GM12864 (cell line): ENCODE measurements at regions not wholly inside any gene's neighbourhood (a gene's known extent, or its start where the extent isn't known, plus 50 kb on each side); places are given as distances from the start of the nearest gene placed in this dataset.

Source experiments
- DNase-seq: peaks from one replicate; pipeline ENCODE4 v3.0.0-alpha.2; 2011; ENCODE audit warnings: low read depth
- H3K4me3 ChIP-seq: 2 replicates; pipeline ENCODE4 v1.5.1; 2011; ENCODE audit warnings: mild to moderate bottlenecking, low read depth, low read length, control low read depth
- CTCF ChIP-seq: IDR thresholded peaks from 2 replicates; pipeline ENCODE4 v1.5.1; 2011; ENCODE audit warnings: low read depth, mild to moderate bottlenecking, moderate library complexity, low read length, control low read depth, inconsistent platforms; ENCODE audit errors: missing control alignments

- no peak for DNase-seq
- TF ChIP-seq CTCF, result no peak
- H3K4me3 ChIP-seq, result no peak overlapping the region
Observed at GRCh38 chr4:125498981-125499380, 184.2 kb downstream of the FAT4 start.

GRCh38 chr4:125501090-125501489 lies 186.3 kb downstream of the FAT4 start:
- H3K4me3 ChIP-seq, result no peak overlapping the region
- TF ChIP-seq CTCF, result no peak
- DNase-seq, result no peak

GRCh38 chr4:125501568-125501967 lies 186.8 kb downstream of the FAT4 start:
- TF ChIP-seq CTCF, result no peak
- DNase-seq, result no peak
- no peak overlapping the region for H3K4me3 ChIP-seq

GRCh38 chr4:125505621-125506020 lies 190.9 kb downstream of the FAT4 start:
- DNase-seq, result no peak
- no peak for TF ChIP-seq CTCF
- no peak overlapping the region for H3K4me3 ChIP-seq

GRCh38 chr4:125507141-125507540 lies 192.4 kb downstream of the FAT4 start:
- no peak overlapping the region for H3K4me3 ChIP-seq
- DNase-seq, result no peak
- no peak for TF ChIP-seq CTCF

- H3K4me3 ChIP-seq, result no peak overlapping the region
- DNase-seq, result no peak
- no peak for TF ChIP-seq CTCF
Observed at GRCh38 chr4:125511715-125512114, 197.0 kb downstream of the FAT4 start.

GRCh38 chr4:125515016-125515415 lies 200.3 kb downstream of the FAT4 start:
- no peak overlapping the region for H3K4me3 ChIP-seq
- DNase-seq, result no peak
- no peak for TF ChIP-seq CTCF
